Stomach (tissue), 8 donors: ENCODE measurements at regions not wholly inside any gene's neighbourhood (a gene's known extent, or its start where the extent isn't known, plus 50 kb on each side); places are given as distances from the start of the nearest gene placed in this dataset.

Source experiments
- DNase-seq, 2 donors: peaks; one replicate each; pipeline versions ENCODE4 v3.0.0 to v3.0.0-alpha.2; 2013 to 2019
- H3K27ac ChIP-seq, 5 donors: fragments of 200-600 bp in 4 of 5; sonication (generic) in 4 of 5; one replicate each; pipeline ENCODE4 v1.5.1; 2013 to 2019; ENCODE audit warnings: mild to moderate bottlenecking in 1 of 5, moderate library complexity in 1 of 5
- H3K27me3 ChIP-seq, 3 donors: fragments of 200-600 bp; sonication (generic); one replicate each; pipeline ENCODE4 v1.5.1; 2017 to 2019; ENCODE audit warnings: mixed run types in 1 of 3
- H3K36me3 ChIP-seq, 4 donors: fragments of 200-600 bp; sonication (generic); 1 replicate in 3 of 4; 2 replicates in 1 of 4; pipeline ENCODE4 v1.5.1; 2016 to 2019
- H3K4me1 ChIP-seq, 4 donors: fragments of 200-600 bp; sonication (generic); one replicate each; pipeline ENCODE4 v1.5.1; 2016 to 2019
- H3K4me3 ChIP-seq, 4 donors: fragments of 200-600 bp; sonication (generic) in 3 of 4; one replicate each; pipeline ENCODE4 v1.5.1; 2016 to 2019; ENCODE audit warnings: mild to moderate bottlenecking in 1 of 4
- H3K9me3 ChIP-seq, 4 donors: fragments of 200-600 bp; sonication (generic); one replicate each; pipeline ENCODE4 v1.5.1; 2016 to 2019
- CTCF ChIP-seq, 7 experiments: fragments of 450-650 bp in 4 of 7; fragments of 200-600 bp in 3 of 7; sonication (generic) in 3 of 7; IDR thresholded peaks; one replicate each; pipeline ENCODE4 v1.5.1; 2016 to 2019; ENCODE audit warnings: antibody characterized with exemption in 7 of 7, control low read depth in 2 of 7, mild to moderate bottlenecking in 1 of 7
- EP300 ChIP-seq: sonication (generic); formaldehyde crosslinking; IDR thresholded peaks from one replicate; pipeline ENCODE4 v1.6.1; 2017; ENCODE audit warnings: antibody characterized with exemption
- POLR2A ChIP-seq, 4 donors: fragments of 450-650 bp; IDR thresholded peaks; one replicate each; pipeline ENCODE4 v1.6.1; 2016; ENCODE audit warnings: antibody characterized with exemption in 4 of 4, control low read depth in 2 of 4, mild to moderate bottlenecking in 1 of 4, moderate library complexity in 1 of 4
- POLR2AphosphoS5 ChIP-seq, 3 donors: sonication (generic); formaldehyde crosslinking; IDR thresholded peaks; one replicate each; pipeline ENCODE4 v1.6.1; 2016; ENCODE audit warnings: antibody characterized with exemption in 3 of 3
- WGBS, 5 donors: extraction: QIAGEN DNeasy Blood & Tissue Kit in 3 of 5; methylation state at CpG; one replicate each; pipeline versions ENCODE4 v1.1.5 to v1.1.7; 2013 to 2018; 5-methylcytosine and 5-hydroxymethylcytosine counted together
- intact Hi-C: fragments of 100-400 bp; cut with DNase I; formaldehyde crosslinking; loops from one replicate; pipeline ENCODE4 v1.15.1; 2023; ENCODE audit warnings: low total_unique reads
- donor health status: healthy with polysubstance abuse.
- donor health status: Bipolar disorder and iron deficiency.
- donor health status: healthy.

- intact Hi-C loops, result no loop called here
- DNase-seq, result no peak
Observed at GRCh38 chr4:53721263-53721662, 130.0 kb upstream of the LNX1 start.

GRCh38 chr4:53720776-53721175, 129.5 kb upstream of the LNX1 start:
- no peaks in the 10 kb centered on the region for H3K36me3 ChIP-seq
- intact Hi-C loops, result no loop called here
- H3K27me3 ChIP-seq, result no peaks in the 10 kb centered on the region
- no peak for DNase-seq
- WGBS, 5 donors, result 57 to 72% (median 64%) methylated on average over 5 of the region's 5 CpGs
- H3K4me1 ChIP-seq, result peaks cover 0 to 3% (median 0%) of the 10 kb centered on the region in 4 donors
- no peak overlapping the region for H3K27ac ChIP-seq
- no peaks in the 10 kb centered on the region for H3K9me3 ChIP-seq
- TF ChIP-seq CTCF (IDR thresholded peaks at IDR 0.05) (no peak), POLR2AphosphoS5 (IDR thresholded peaks at IDR 0.05) (no peak), EP300 (no peak), POLR2A (IDR thresholded peaks at IDR 0.05) (no peak)
- H3K4me3 ChIP-seq, result no peak overlapping the region

More at GRCh38 chr4:53721263-53721662, 130.0 kb upstream of the LNX1 start:
- Histone ChIP-seq H3K4me3 (no peak overlapping the region), H3K9me3 (no peaks in the 10 kb centered on the region), H3K27me3 (no peaks in the 10 kb centered on the region), H3K36me3 (no peaks in the 10 kb centered on the region), H3K4me1 (peaks cover 0 to 2% (median 0%) of the 10 kb centered on the region in 4 donors), H3K27ac (no peak overlapping the region)
- 83 to 95% (median 85%) methylated on average over 1 of the region's 1 CpG for WGBS, 5 donors
- TF ChIP-seq POLR2A (IDR thresholded peaks at IDR 0.05) (no peak), POLR2AphosphoS5 (IDR thresholded peaks at IDR 0.05) (no peak), CTCF (IDR thresholded peaks at IDR 0.05) (no peak), EP300 (no peak)

GRCh38 chr4:53717064-53717549, 125.8 kb upstream of the LNX1 start:
- Histone ChIP-seq H3K27ac (peak overlapping the region; percentile 2 to 47 (median 41)), H3K4me3 (no peak overlapping the region), H3K36me3 (no peaks in the 10 kb centered on the region), H3K4me1 (peaks cover 0 to 3% (median 0%) of the 10 kb centered on the region in 4 donors), H3K27me3 (no peaks in the 10 kb centered on the region), H3K9me3 (no peaks in the 10 kb centered on the region)
- TF ChIP-seq EP300 (no peak), POLR2AphosphoS5 (IDR thresholded peaks at IDR 0.05) (no peak), CTCF (IDR thresholded peaks at IDR 0.05) (no peak), POLR2A (IDR thresholded peaks at IDR 0.05) (no peak)
- intact Hi-C loops, result no loop called here
- DNase-seq, result no peak
- WGBS, 5 donors, result 57 to 73% (median 67%) methylated on average over 4 of the region's 4 CpGs

DNA sequence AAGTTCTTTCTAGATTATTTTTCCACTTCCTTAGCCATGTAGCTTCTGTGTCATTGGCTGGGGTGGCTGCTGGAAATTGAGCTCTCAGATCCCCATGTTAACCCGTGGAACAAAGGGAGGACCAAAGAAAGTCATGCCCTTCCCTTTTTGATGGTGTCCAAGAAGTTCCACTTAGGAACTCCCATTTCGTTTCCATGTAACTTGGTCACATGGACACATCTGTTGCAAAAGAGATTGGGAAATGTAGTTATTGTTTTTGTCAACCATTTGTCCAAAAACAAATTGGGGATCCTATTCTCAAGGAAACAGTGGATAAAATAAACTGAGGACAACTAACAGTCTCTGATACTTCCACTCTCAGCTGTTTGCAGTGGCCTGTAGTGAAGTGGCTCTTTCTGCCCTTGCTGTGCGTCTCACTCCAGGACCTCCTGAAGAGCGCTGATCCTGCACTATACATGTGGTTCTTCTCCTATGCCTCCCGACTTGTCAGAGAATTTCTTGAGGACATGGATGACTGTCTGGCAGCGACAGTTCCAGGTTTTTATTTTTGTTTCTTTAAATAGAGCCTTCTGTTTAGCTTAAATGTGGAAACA, 125.3 kb upstream of the LNX1 start:
- intact Hi-C loops, result no loop called here
- TF ChIP-seq EP300 (no peak), POLR2A (IDR thresholded peaks at IDR 0.05) (no peak), POLR2AphosphoS5 (IDR thresholded peaks at IDR 0.05) (no peak), CTCF (IDR thresholded peaks at IDR 0.05) (no peak)
- H3K27me3 ChIP-seq, result no peaks in the 10 kb centered on the region
- peak overlapping the region in 4 of 5 donors; percentile 2 to 47 (median 42) for H3K27ac ChIP-seq
- no peak for DNase-seq
- H3K4me3 ChIP-seq, result no peak overlapping the region
- H3K4me1 ChIP-seq, result peaks cover 0 to 3% (median 0%) of the 10 kb centered on the region in 4 donors
- no peaks in the 10 kb centered on the region for H3K36me3 ChIP-seq
- WGBS, 5 donors, result 54 to 78% (median 71%) methylated on average over 6 of the region's 6 CpGs
- H3K9me3 ChIP-seq, result no peaks in the 10 kb centered on the region
